HG02981 (cell line): ENCODE measurements at regions not wholly inside any gene's neighbourhood (a gene's known extent, or its start where the extent isn't known, plus 50 kb on each side); places are given as distances from the start of the nearest gene placed in this dataset.
"Not testable (repeated sequence)": the region's sequence is repeated elsewhere in the genome, so short reads cannot be mapped to it uniquely, and the experiment has no call there.

ENCODE experiments used
- ATAC-seq: cut with Tn5 transposase; IDR thresholded peaks from one replicate; pipeline ENCODE4 v1.9.1; 2021; ENCODE audit warnings: mild to moderate bottlenecking, moderate library complexity; ENCODE audit not compliant: unreplicated experiment

DNA sequence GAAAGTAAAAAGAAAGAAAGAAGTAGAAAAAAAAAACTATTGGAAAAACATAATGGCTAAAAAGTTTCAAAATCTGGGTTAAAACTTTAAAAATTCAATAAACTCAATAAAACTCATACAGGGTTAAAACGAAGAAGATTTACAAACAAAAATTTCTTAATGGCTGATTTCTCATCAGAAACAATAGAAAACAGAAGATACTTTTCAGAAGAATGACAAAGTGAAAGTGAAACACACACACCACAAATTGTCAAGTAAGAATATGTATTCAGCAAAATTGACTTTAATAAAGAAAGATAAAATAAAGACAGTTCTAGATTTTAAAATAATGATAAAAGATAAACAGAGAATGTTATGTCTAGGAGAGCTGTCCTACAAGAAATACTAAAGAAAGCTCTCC, 618.9 kb upstream of the GJE1 start:
- ATAC-seq: no peak

DNA sequence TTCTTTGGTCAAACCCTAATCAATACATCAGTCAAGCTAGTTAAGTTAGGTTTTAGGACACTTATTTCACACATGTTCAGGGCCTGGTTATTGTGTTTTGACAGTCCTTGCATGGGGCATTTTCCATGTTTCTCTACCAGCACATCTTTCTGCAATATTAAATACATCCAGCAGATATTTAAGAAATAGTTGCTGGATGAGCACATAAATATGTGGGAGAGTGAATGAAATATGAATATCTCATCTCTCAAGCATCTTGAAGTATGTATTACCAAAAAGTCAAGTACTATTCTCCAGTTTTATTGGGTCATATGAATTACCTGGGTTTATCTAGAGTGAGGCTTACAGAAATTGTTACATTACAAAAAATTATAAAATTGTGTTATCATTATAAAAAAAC, 621.9 kb upstream of the GJE1 start:
- ATAC-seq: no peak

DNA sequence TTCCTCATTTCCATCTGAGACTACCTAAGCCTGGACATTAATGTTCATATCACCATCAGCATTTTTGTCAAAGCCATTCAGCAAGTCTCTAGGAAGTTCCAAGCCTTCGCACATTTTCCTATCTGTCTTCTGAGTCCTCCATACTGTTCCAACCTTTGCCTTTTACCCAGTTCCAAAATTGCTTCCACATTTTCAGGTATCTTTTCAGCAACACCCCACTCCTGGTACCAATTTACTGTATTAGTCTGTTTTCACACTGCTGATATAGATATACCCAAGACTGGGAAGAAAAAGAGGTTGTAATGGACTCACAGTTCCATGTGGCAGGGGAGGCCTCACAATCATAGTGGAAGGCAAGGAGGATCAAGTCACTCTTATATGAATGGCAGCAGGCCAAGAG, 626.7 kb upstream of the GJE1 start:
- not testable (repeated sequence) for ATAC-seq

DNA sequence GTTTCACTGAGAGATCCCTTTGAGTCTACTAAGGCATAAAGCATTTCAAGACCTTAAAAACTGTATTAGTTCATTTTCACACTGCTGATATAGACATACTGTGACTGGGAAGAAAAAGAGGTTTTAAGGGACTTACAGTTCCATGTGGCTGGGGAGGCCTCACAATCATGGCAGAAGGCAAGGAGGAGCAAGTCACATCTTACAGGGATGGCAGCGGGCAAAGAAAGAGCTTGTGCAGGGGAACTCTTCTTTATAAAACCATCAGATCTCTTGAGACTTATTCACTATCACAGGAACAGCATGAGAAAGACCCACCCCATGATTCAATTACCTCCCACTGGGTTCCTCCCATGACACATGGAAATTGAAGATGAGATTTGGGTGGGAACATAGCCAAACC, 628.4 kb upstream of the GJE1 start:
- ATAC-seq: not testable (repeated sequence)

DNA sequence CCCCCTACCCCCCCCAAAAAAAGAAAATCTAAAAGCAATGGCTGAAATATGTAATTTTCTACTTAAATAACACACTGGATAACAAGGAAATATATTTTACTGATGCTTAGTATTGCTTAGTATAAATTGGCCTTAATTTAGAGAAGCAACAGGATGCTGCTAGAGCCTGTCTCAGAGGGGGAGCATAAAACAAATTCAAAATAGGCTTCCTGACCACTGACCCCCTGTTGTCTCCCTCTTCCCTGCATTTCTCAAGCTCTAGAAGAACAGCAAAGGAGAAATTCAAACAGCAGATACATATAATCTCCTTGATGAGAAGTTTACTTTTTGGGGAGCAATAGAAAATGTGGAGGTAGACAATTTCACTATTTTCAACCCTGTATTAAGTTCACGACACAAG, 631.1 kb upstream of the GJE1 start:
- ATAC-seq: no peak

DNA sequence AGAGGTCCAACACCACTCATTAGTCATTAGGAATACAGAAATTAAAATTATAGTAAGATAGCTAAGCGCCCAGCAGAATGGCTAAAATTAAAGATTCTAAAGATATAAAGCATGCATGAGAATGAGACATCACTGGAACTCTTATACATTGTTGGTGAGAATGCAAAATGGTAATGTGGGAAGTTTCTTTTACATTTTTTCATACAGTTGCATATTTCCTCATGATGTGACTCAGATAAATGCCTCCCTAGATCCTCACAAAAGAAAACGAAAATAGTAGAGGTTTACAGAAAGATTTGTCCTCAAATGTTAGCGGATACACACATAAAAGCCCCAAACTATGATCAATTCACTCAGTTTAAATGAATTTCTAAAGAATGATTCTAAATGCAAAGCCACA, 633.7 kb upstream of the GJE1 start:
- ATAC-seq: no peak

DNA sequence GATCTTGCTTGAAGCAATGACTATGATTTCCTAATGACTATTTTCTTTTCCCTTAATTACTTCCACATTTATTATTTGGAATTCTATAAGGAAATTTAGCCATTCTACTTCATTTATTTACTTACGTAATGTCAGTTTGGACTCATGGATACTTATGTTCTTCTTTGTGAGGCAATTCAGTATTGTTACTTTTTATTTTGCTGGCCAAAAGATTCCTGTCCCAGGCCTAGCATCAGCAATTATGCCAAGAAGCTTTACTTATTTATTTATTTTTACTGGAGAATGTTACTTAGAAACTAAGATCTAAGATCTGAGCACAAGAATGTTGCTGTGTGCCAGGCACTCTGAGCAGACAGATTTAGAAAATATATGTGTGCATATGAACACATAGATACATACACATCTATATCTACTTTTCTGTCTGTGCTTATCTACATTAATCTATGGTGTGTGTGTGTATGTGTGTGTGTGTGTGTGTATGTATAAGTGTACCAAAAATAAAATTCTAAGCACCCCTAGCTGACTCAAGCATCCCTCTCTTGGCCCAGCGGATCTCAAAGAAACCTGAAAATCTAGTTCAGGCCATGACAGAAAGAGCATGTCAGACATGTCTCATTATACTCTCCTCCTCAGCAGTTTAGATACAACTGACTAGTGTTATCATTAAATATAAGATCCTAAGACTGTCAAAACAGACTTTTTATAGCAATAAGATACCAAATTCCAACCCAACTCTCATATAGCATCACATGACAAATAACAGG, 640.0 kb upstream of the GJE1 start:
- no peak for ATAC-seq

DNA sequence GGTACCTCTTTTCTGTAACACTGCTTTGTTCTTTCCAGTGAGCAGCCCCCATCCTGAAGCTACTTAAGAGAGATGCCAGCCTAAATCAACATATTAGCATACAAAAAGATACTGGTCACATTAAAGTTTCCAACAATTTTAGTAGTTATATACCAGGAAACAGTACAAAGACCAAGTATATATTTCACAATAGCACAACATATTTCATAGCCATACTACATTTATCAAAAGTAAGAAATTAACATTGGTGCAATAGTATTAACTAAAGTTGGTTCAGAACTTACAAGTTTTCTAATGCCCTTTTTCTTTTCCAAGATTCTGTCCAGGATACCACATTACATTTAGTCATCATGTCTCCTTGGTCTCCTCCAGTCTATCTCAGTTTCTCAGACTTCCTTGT, 641.0 kb upstream of the GJE1 start:
- ATAC-seq: no peak

DNA sequence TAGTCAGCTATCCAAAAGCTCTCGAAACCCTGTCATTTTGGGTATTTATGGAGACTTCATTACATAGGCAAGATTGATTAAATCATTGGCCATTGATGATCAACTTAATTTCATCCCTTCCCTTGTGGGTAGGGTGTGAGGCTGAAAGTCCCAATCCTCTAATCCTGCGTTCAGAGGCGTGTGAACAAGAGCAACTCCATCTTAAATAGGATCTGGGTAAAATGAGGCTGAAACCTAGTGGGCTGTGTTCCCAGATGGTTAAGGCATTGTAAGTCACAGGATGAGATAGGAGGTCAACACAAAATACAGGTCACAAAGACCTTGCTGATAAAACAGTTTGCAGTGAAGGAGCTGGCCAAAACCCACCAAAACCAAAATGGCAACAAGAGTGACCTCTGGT, 641.7 kb upstream of the GJE1 start:
- ATAC-seq: no peak

DNA sequence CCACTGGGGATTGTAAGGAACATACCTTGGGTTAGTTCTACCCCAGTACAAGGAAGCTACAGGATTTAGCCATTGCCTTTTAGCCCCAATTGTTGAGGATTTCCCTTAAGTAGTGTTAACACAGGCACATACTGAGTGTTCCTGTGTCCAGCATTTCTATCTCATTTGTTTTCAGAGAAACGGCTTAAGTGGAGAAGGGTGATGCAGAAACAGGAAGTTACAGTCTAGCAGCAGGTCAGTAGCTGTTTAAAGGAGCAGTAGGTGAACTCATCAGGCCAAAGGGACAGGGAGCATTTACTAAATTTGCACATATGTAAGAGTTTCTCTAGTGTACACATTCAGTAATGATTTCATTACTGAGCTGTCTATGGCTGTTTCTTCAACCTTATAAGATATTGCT, 644.2 kb upstream of the GJE1 start:
- peak; percentile 31 for ATAC-seq

DNA sequence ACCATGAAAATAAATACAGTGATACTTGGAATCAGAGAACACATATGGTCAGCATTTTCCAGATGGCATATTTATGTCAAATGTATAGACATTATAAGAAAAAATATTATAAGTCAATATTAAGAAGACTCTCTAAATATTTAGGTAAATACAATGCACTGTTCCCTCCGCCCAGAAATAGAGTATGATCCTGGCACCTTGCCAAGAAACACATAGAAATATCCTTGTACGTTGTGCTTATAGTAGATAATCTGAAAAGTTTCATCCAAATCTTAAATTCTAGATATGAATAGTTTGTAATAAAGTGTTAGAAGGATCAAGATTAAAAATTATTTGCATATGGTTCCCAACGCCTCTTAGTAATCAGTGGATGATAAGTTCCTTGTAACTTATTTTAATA, 645.8 kb upstream of the GJE1 start:
- ATAC-seq: no peak

DNA sequence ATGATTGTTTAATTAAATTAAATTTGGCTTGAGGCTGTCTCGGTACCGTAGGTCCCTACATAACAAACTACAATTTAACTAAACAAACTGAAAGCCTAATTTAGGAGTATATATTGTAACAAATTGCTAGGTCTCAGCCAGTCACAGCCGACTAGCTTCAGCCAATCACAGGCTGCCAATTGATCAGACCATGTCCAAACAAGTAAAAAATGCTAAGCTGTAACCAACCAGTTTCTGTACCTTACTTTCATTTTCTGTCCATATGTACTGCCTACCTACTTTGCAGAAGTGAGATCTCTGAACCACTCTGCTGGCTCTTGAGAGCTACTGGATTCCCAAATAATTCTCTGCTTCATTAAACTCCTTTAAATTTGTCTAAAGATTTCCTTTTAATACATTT, 648.0 kb upstream of the GJE1 start:
- peak; percentile 80 for ATAC-seq

DNA sequence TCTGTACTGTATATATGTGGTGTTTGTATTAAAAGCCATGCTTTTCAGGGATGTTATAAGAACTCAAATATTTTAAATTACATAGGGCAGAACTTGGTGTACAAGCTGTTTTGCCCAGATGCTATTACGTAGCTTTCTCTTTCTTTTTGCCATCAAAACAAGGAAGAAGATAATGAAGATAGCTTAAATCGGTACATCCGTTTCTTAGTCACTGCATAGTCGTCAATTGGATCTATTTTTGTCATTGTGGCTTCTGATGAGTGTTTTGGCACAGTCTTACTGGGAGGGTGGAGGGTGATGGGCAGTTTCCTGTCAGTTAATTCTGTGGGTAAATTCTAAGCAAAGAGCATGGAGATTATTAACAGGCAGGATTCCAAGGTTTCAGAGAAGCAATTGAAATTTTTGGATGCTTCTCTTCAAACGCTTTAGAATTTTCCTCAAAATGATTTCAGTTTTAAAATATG, 649.1 kb upstream of the GJE1 start:
- ATAC-seq: peak; percentile 88

DNA sequence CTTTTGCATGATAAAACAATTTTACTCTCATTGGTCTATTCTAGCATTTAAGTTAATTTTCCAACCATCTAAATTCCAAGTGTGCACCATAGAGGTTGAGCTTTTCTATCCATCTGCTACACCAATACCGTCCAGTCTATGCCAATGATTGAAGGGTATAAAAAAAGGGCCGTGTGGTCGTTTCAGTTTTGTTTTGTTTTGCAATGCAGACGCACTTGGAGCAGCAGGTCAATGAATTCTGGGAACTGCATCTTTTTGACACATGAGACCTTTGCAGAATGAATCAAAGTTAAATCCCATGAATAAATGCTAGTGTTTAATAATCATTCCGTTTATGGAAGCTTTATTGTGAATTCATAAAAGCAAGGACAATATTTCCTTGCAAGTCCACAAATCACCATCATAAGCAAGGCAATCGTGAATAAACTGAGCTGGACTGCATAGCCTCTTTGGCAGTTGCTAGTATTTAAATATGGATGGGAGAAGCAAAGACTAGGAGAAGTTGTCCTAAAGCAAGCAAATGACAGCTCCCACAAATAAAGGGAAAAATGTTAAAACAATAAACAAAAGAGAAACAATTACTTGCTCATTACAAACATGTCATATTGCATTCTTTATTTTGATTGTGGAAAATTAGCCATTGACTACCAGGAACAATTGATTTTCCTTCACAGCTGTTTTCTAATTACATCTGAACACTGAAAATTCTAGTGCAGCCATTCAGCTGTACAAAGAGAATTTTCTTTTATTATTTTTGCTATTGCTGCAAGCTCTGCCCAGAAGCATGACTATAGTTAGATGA, 649.7 kb upstream of the GJE1 start:
- ATAC-seq: peak; percentile 18

DNA sequence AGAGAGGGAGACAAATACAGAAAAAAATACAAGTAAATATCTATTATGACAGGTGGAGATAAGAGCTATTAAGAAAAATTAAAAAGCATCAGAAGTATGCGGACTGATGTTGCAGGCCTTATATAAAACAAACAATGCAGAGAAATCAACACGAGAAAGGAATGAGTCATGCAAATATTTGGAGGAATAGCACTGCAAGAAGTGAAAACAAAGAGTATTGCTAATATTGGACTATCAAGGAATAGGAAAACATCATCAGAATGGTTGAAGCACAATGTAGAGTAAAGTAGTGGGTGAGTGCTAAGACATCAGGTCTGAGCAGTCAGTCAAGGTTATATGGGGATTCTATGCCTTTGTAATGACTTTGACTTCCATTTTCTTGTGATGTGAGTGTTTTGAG, 657.5 kb upstream of the GJE1 start:
- no peak for ATAC-seq

DNA sequence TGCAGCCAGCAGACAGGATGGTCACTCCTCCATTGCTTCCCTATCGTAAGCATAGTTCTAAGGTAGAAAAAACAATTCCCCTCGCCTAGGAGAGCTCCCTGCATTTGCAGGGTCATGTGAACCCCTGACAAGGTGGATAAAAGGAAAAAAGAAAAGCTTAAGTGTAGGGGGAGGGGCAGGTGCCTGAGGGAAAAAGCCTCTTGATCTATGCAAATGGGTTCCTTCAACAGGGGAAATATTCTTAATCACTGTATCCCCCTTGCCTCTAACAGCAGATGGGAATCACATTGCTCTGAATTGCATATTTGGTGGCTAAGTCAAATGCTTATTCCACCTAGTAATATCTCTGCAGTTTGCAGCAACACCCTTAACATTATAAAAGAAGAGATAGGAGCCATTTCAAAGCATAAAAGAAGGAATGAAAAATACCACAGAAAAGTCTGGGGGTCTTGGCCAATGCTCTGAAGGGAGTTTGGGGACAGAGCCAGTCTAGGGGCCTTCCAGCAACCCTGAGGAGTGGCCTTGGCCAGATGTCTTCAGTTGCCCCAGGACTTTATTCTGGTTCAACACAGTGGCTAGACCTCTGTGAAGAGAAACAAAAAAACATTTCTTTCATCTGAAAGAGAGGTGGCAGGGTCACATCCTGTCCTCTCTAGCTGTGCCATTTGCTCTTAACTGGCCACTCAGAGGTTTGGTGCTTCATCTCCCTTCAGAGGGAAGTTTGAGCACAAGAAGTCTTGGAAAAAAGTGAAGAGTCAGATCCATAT, 660.4 kb upstream of the GJE1 start:
- ATAC-seq: no peak

DNA sequence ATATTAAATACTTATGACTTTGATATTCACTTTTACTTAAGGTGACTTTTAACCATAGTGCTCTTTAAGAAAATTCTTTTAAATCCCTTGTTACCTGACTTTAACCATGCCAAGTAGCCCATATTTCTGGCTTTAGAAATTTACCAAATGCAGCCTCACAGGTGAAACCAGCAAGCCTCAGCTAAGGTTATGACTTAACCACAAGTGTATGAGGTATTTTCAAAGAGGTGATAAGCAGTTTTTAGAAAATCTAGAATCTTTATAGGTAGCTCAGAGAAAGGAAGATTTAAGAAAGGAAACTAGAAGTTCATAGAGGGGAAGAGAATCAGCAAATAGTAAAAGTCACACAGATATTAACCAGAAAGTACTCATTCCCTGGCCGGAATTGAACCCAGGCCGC, 661.9 kb upstream of the GJE1 start:
- ATAC-seq: no peak

DNA sequence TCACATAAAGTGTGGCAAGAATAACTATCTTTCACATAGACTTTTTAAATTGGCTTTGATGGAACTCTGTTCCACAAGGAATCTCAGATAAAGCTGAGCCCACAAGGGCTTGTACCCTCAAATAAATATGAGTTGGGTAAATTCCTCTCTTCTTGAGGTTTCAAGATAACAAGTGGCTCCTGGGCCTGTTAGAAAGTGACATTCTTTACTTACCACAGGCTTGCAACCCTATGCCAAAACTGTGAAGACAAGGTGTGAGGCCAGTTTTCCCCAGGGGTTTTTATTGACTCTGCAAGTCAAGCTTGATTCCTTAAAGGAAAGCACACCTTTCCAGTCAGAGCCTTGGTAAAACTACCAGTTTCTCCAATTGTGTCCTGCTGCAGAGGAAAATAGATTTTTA, 664.8 kb upstream of the GJE1 start:
- no peak for ATAC-seq

DNA sequence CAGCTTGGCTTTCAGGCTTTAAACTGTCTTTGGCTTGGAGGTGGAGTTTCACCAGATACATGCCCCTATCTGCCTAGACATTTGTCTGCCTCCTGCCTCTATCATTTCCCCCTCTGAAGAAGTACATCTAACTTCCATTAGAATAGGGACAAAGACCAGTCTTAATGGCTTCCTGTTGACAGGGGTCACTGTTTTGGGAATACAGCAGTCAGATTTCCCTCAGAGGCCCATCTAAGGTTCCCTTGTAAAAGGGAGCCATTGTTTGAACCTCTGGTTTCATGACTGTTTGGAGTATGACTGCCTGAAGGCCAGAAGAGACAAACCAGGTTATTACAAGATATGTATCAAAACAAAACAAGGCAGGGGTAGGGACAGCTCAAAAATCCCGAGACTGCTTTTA, 665.7 kb upstream of the GJE1 start:
- no peak for ATAC-seq

DNA sequence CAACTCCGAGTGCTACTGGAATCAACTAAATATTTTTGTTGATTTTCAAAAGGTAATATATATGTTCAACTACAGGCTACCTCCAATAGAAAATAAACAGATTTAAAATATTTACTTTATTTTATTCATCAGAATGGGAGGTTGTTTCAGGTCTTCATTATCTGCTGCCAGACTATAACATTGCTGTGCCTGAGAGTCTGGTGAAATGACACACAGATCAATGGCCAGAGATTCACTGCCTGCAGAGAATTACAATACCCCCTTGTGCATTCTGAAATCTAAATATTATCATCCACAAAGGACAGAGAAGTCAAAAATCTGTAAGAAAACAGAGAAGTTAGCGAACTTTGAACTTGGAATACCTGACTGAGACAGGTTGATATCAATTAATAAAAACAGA, 667.8 kb upstream of the GJE1 start:
- ATAC-seq: no peak

DNA sequence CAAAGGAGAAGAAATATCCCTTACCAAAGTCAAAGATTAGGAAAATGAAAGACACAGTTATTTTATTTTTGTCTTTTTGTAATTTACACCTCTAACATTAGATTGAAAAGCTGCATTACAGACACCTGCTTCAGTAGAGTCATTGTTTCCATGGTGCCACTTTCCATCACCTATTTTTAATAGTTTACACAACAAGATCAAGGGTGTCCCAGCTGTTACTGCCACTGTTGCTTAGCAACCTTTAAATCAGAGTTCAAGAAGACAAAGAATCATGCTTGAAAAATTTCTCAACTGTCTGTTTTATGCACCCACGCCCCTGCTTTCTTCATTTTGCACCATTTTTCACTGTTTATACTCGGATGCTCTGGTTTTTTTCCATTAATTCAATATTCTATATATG, 668.2 kb upstream of the GJE1 start:
- peak; percentile 89 for ATAC-seq
